HG03378 (cell line): ENCODE measurements at regions not wholly inside any gene's neighbourhood (a gene's known extent, or its start where the extent isn't known, plus 50 kb on each side); places are given as distances from the start of the nearest gene placed in this dataset.
A peak's percentile ranks its signal among the peaks of the same experiment; 100 is the strongest.

Source experiments
- ATAC-seq: cut with Tn5 transposase; IDR thresholded peaks from one replicate; pipeline ENCODE4 v1.9.1; 2021; ENCODE audit warnings: mild to moderate bottlenecking, moderate library complexity; ENCODE audit not compliant: unreplicated experiment

- no peak for ATAC-seq
Observed at GRCh38 chr3:34276342-34276741, 477.9 kb downstream of the PDCD6IP start.

GRCh38 chr3:34277110-34277509 lies 478.7 kb downstream of the PDCD6IP start:
- no peak for ATAC-seq

GRCh38 chr3:34279901-34280300 lies 481.5 kb downstream of the PDCD6IP start:
- no peak for ATAC-seq

- ATAC-seq: no peak
Observed at GRCh38 chr3:34283751-34284150, 485.3 kb downstream of the PDCD6IP start.

GRCh38 chr3:34284959-34285826 lies 486.8 kb downstream of the PDCD6IP start:
- ATAC-seq: no peak

GRCh38 chr3:34285827-34286188 lies 487.4 kb downstream of the PDCD6IP start:
- ATAC-seq: no peak

GRCh38 chr3:34292605-34293300 lies 494.3 kb downstream of the PDCD6IP start:
- ATAC-seq: no peak

- no peak for ATAC-seq
Observed at GRCh38 chr3:34294240-34294639, 495.8 kb downstream of the PDCD6IP start.

GRCh38 chr3:34296796-34297195 lies 498.4 kb downstream of the PDCD6IP start:
- no peak for ATAC-seq

GRCh38 chr3:34298653-34299052 lies 500.2 kb downstream of the PDCD6IP start:
- no peak for ATAC-seq

GRCh38 chr3:34300621-34301020 lies 502.2 kb downstream of the PDCD6IP start:
- no peak for ATAC-seq

GRCh38 chr3:34301313-34301712 lies 502.9 kb downstream of the PDCD6IP start:
- ATAC-seq: no peak

GRCh38 chr3:34305266-34305665 lies 506.8 kb downstream of the PDCD6IP start:
- no peak for ATAC-seq

GRCh38 chr3:34312684-34313083 lies 514.3 kb downstream of the PDCD6IP start:
- peak; percentile 52 for ATAC-seq

GRCh38 chr3:34319881-34320280 lies 521.5 kb downstream of the PDCD6IP start:
- ATAC-seq: no peak

GRCh38 chr3:34323517-34323916 lies 525.1 kb downstream of the PDCD6IP start:
- peak; percentile 96 for ATAC-seq

- no peak for ATAC-seq
Observed at GRCh38 chr3:34346656-34347055, 548.2 kb downstream of the PDCD6IP start.

- no peak for ATAC-seq
Observed at GRCh38 chr3:34351882-34352777, 553.7 kb downstream of the PDCD6IP start.

GRCh38 chr3:34352778-34353331 lies 554.4 kb downstream of the PDCD6IP start:
- no peak for ATAC-seq

- ATAC-seq: no peak
Observed at GRCh38 chr3:34357461-34357860, 559.0 kb downstream of the PDCD6IP start.

- no peak for ATAC-seq
Observed at GRCh38 chr3:34359064-34359463, 560.6 kb downstream of the PDCD6IP start.
